GM19239 (cell line): ENCODE measurements at regions not wholly inside any gene's neighbourhood (a gene's known extent, or its start where the extent isn't known, plus 50 kb on each side); places are given as distances from the start of the nearest gene placed in this dataset.
"Not testable (repeated sequence)": the region's sequence is repeated elsewhere in the genome, so short reads cannot be mapped to it uniquely, and the experiment has no call there.

Source experiments
- DNase-seq: peaks from one replicate; pipeline ENCODE4 v3.0.0; 2011; ENCODE audit warnings: low spot score; ENCODE audit not compliant: insufficient read length
- FAIRE-seq: peaks from 2 replicates; lab custom pipeline; 2011; peaks lifted over from hg19 to GRCh38; lab: Jason Lieb, UNC

- FAIRE-seq, result no peak
- DNase-seq, result no peak
Measured at GRCh38 chr10:8360814-8361509, 306.5 kb downstream of the GATA3 start.

DNA sequence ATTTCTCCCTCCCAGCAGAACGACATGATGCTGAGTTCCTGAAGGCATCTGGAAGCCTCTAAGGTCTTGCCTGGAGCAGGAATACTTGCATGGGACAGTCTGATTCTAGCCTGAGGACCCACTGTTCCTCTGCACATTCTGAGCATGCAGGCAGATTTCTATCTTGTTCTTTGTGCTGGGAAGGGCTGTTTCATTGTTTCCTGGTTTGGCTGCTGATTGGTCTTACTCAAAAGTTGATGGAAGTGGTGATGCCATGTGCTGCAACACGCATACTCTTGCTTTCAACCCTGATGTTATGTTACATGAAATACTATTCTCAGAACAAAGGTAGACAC is 307.0 kb downstream of the GATA3 start:
- FAIRE-seq, result no peak

DNA sequence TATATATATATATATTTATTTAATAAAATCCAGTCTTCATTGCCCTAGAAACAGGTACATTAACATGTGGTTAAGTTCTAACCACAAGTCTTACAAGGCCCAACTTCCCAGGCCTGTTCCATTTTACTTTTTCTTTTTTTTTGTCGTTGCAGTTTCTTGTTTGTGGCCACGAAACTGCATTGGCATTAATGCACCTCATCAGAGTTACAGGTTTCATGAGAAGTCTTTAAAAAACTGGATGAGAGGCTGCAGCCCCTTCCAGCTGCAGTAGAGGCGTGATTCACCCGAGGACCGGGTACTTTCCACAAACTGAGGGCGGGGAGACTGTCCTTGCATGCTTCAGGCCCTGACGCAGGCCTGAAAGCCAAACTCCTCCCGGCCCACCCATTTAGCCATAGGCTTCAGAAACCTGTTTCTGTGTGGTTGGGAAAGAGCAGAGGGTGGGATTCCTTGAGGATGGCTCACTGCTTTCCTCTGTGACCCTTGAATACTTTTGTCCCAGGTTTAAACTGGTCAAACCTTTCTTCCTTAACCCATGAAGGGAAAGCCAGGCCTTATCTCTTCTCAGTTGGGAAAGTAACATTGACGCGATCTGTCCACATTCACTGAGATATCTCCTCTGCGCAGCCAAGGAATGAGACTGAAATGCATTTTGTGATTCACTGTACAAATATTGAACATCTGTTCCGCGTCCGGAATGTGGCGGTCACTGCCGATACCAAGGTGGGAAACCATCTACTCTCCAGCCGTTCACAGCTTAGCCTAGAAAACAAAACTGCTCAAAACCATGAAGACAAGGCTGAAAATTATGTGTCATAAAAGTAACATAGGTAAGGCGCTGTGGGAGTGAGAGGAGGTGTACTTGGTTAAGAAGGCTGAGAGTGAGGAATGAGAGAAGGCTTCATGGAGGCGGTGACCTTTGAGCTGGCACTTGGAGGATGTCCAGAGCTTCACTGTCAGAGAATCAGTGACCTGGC is 311.7 kb downstream of the GATA3 start:
- DNase-seq, result no peak
- no peak for FAIRE-seq

More for the DNA sequence above, 307.0 kb downstream of the GATA3 start:
- no peak for DNase-seq

- not testable (repeated sequence) for FAIRE-seq, DNase-seq
Measured at GRCh38 chr10:8367672-8368411, 313.4 kb downstream of the GATA3 start.

DNA sequence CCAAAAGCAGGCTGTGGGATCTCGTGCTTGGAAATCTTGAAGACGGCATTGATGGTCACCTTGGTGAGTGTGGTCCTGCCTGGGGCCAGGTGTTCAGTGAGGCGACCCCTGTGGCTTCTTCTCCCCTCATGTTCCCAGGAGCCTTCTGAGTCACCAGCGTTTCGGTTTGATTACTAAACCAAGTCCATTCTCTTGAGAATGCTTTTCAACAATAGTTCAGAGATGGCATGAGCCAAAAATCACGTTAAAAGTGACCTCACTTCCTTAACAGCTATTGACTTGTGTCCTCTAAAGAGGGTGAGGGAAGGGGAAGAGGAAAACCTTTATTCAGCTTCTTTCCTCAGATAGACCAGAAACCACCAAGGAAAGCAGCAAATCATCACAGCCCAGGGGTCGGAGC is 315.2 kb downstream of the GATA3 start:
- FAIRE-seq (no peak), DNase-seq (no peak)

- FAIRE-seq (no peak), DNase-seq (no peak)
Measured at GRCh38 chr10:8374334-8374733, 319.8 kb downstream of the GATA3 start.

- FAIRE-seq (no peak), DNase-seq (no peak)
Measured at GRCh38 chr10:8375137-8375536, 320.6 kb downstream of the GATA3 start.

- DNase-seq (no peak), FAIRE-seq (no peak)
Measured at GRCh38 chr10:8378198-8378983, 323.9 kb downstream of the GATA3 start.

GRCh38 chr10:8379906-8380832 is 325.7 kb downstream of the GATA3 start:
- FAIRE-seq (no peak), DNase-seq (no peak)

GRCh38 chr10:8380833-8381496 is 326.5 kb downstream of the GATA3 start:
- DNase-seq, result no peak
- FAIRE-seq, result no peak

GRCh38 chr10:8386781-8387180 is 332.3 kb downstream of the GATA3 start:
- FAIRE-seq, result no peak

GRCh38 chr10:8389630-8390029 is 335.1 kb downstream of the GATA3 start:
- DNase-seq (no peak), FAIRE-seq (no peak)

More at GRCh38 chr10:8386781-8387180, 332.3 kb downstream of the GATA3 start:
- no peak for DNase-seq

DNA sequence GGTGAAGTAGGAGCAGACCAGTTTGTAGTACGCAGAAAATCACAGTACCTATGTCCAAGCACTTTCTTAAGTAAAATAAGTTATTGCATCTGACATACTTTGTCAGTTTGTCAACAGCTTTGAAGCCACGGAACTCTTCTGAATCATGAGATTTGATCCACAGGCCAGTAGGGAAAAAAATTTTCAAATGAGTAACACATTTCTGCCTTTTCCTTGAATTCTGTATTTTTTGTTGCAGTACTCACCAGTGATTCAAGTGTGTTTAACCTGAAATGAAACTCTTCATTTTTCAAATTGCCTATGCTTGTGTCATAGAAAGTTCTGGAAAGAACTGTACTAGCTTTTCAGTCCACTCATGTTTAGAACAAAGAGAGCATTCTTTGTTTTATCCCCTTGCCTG is 337.7 kb downstream of the GATA3 start:
- FAIRE-seq (no peak), DNase-seq (no peak)

GRCh38 chr10:8393531-8393930 is 339.0 kb downstream of the GATA3 start:
- DNase-seq (no peak), FAIRE-seq (no peak)

GRCh38 chr10:8396675-8397074 is 342.2 kb downstream of the GATA3 start:
- DNase-seq (no peak), FAIRE-seq (no peak)

DNA sequence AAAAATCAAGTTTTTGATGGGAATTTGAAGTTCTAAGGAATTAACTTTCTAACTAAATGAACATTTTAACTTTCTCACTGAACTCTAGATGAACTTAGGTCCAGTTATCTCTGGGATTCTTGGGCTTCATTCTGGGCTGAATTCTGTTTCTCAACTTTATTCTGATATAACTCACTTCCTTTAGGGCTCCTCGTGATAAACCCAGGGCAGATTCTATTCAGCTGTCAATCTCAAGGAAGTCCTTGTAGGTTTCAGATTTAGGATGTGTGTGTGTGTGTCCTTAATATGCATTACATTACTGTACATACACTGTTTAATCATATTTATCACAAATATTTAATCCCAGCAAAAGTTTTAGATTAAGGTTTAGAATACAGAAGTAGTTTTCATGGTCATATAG is 344.3 kb downstream of the GATA3 start:
- no peak for FAIRE-seq
- DNase-seq, result no peak

- DNase-seq, result no peak
- no peak for FAIRE-seq
Measured at GRCh38 chr10:8400151-8400550, 345.7 kb downstream of the GATA3 start.

- FAIRE-seq (no peak), DNase-seq (no peak)
Measured at GRCh38 chr10:8400892-8401291, 346.4 kb downstream of the GATA3 start.
